Endodermal cell (in vitro differentiated cells): ENCODE measurements at regions not wholly inside any gene's neighbourhood (a gene's known extent, or its start where the extent isn't known, plus 50 kb on each side); places are given as distances from the start of the nearest gene placed in this dataset.

Source experiments
- DNase-seq: peaks from one replicate; pipeline ENCODE4 v3.0.0-alpha.2; 2017
- H3K27ac ChIP-seq: 2 replicates; pipeline ENCODE4 v1.5.1; 2013; ENCODE audit warnings: mild to moderate bottlenecking, low read depth, low read length, moderate library complexity
- H3K27me3 ChIP-seq: 2 replicates; pipeline ENCODE4 v1.6.1; 2013; ENCODE audit warnings: mild to moderate bottlenecking, low read length, moderate library complexity; ENCODE audit not compliant: insufficient read depth, control insufficient read depth, poor library complexity, severe bottlenecking
- H3K36me3 ChIP-seq: 2 replicates; pipeline ENCODE4 v1.7.0; 2013; ENCODE audit warnings: mild to moderate bottlenecking, low read length, moderate library complexity; ENCODE audit not compliant: control insufficient read depth, insufficient read depth
- H3K4me1 ChIP-seq: one replicate; pipeline ENCODE4 v1.7.0; 2013; ENCODE audit warnings: low read length; ENCODE audit not compliant: control insufficient read depth, insufficient read depth
- H3K4me3 ChIP-seq: 2 replicates; pipeline ENCODE4 v1.5.1; 2013; ENCODE audit warnings: mild to moderate bottlenecking, low read length, moderate library complexity
- H3K9ac ChIP-seq: 2 replicates; pipeline ENCODE4 v1.6.1; 2013; ENCODE audit warnings: mild to moderate bottlenecking, low read length, moderate library complexity; ENCODE audit not compliant: poor library complexity, severe bottlenecking; ENCODE audit errors: extremely low read depth
- H3K9me3 ChIP-seq: 2 replicates; pipeline ENCODE4 v1.6.1; 2013; ENCODE audit warnings: mild to moderate bottlenecking, low read length, moderate library complexity; ENCODE audit not compliant: control insufficient read depth
- H3K27ac Mint-ChIP-seq: 2 replicates; pipeline ENCODE4 v1.8.0; 2020; ENCODE audit warnings: mixed read lengths
- H3K27me3 Mint-ChIP-seq: 2 replicates; pipeline ENCODE4 v1.8.0; 2021; ENCODE audit warnings: mild to moderate bottlenecking, mixed read lengths; ENCODE audit not compliant: insufficient read depth
- H3K36me3 Mint-ChIP-seq: 2 replicates; pipeline ENCODE4 v1.8.0; 2020; ENCODE audit warnings: low read depth, mixed read lengths
- H3K4me1 Mint-ChIP-seq: 2 replicates; pipeline ENCODE4 v1.8.0; 2020; ENCODE audit warnings: mixed read lengths
- H3K4me3 Mint-ChIP-seq: 2 replicates; pipeline ENCODE4 v1.8.0; 2020; ENCODE audit warnings: mild to moderate bottlenecking, moderate library complexity, mixed read lengths
- H3K9me3 Mint-ChIP-seq: 2 replicates; pipeline ENCODE4 v1.8.0; 2020; ENCODE audit warnings: mild to moderate bottlenecking, mixed read lengths
- WGBS, 2 experiments: methylation state at CpG; one replicate each; pipeline versions ENCODE4 v1.1.5 to v1.1.7; 2013; ENCODE audit warnings: missing lambda C conversion rate in 2 of 2, mixed read lengths in 1 of 2; ENCODE audit not compliant: insufficient coverage in 1 of 2, insufficient read length in 1 of 2; 5-methylcytosine and 5-hydroxymethylcytosine counted together
- TF ChIP-seq, protein P1 (sequence below): fragments of 200-600 bp; sonication (generic); conservative IDR thresholded peaks from 2 replicates; pipeline ENCODE4 v1.5.0; 2021; ENCODE audit warnings: antibody characterized with exemption, mild to moderate bottlenecking

DNA sequence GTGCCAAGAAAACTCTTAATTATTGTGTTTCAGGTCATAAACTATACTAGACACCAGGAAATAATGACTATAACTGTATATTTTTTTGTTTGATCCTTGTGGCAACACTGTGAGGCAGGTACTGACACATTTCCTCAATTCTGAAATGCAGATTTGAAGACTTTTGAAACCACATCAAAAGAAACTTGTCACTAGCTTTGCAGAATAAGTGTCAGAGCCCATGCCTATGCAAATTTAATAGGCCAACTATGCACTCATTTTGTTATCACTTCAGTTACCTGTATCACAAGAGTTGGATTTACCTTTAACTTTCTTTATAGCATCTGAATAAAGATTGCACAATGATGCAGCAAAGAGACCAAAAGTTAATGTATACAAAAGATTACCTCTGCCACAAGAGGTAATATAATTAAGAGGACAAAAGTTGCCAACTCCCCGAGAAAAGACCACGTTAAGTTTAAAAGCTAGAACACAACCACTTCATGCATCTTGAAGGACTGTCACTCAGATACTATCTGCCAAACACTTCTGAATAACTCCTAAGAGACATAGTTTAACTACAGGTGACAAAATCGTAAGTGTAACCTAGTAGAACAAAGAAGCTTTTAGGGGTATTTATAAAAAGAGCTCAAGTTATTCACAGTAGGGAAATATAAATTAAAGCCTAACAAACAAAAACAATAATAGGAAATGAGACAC is 80.5 kb downstream of the ELAPOR2 start:
- Histone ChIP-seq H3K9ac (no peak overlapping the region), H3K36me3 (peaks cover 13% of the 10 kb centered on the region), H3K4me3 (no peak overlapping the region), H3K4me1 (peaks cover 15% of the 10 kb centered on the region), H3K9me3 (peaks cover 10% of the 10 kb centered on the region), H3K27me3 (no peaks in the 10 kb centered on the region), H3K27ac (no peak overlapping the region)
- TF ChIP-seq, protein P1, sequence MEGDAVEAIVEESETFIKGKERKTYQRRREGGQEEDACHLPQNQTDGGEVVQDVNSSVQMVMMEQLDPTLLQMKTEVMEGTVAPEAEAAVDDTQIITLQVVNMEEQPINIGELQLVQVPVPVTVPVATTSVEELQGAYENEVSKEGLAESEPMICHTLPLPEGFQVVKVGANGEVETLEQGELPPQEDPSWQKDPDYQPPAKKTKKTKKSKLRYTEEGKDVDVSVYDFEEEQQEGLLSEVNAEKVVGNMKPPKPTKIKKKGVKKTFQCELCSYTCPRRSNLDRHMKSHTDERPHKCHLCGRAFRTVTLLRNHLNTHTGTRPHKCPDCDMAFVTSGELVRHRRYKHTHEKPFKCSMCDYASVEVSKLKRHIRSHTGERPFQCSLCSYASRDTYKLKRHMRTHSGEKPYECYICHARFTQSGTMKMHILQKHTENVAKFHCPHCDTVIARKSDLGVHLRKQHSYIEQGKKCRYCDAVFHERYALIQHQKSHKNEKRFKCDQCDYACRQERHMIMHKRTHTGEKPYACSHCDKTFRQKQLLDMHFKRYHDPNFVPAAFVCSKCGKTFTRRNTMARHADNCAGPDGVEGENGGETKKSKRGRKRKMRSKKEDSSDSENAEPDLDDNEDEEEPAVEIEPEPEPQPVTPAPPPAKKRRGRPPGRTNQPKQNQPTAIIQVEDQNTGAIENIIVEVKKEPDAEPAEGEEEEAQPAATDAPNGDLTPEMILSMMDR, result no peak
- Mint-ChIP-seq H3K27me3 (no peaks in the 10 kb centered on the region), H3K4me1 (peaks cover 44% of the 10 kb centered on the region), H3K27ac (no peak overlapping the region), H3K9me3 (peaks cover 15% of the 10 kb centered on the region), H3K4me3 (no peak overlapping the region), H3K36me3 (peaks cover 11% of the 10 kb centered on the region)
- 86% methylated on average over 3 of the region's 3 CpGs; no CpG with 5 or more reads in 1 of the 2 experiments for WGBS, 2 experiments
- DNase-seq, result no peak

DNA sequence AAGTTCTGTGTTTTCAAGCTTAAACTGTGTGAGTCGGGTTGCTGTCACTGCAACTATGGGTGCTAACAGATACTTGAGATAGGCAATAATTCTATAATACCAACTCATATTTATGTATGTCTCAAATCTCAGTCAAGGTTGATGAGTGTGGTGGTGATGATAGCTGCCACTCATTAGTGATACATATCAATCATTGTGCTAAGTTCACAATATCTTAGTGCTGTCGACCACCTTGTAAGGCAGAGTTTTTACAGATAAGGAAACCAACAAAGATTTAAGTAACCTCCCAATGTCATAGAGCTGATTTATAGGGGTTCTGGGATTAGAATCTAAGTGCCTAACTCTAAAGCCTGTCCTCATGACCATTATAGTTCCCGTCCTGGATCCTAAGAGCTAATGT is 82.5 kb downstream of the ELAPOR2 start:
- Histone ChIP-seq H3K9me3 (peaks cover 6% of the 10 kb centered on the region), H3K27ac (no peak overlapping the region), H3K9ac (no peak overlapping the region), H3K27me3 (no peaks in the 10 kb centered on the region), H3K4me3 (no peak overlapping the region), H3K36me3 (peaks cover 10% of the 10 kb centered on the region), H3K4me1 (peaks cover 19% of the 10 kb centered on the region)
- Mint-ChIP-seq H3K9me3 (peaks cover 2% of the 10 kb centered on the region), H3K4me3 (no peak overlapping the region), H3K27ac (no peak overlapping the region), H3K27me3 (no peaks in the 10 kb centered on the region), H3K36me3 (peaks cover 13% of the 10 kb centered on the region), H3K4me1 (peaks cover 48% of the 10 kb centered on the region)
- 92 to 94% methylated on average over 2 to 3 of the region's 3 CpGs for WGBS, 2 experiments
- DNase-seq, result no peak
- TF ChIP-seq, protein P1, result no peak

DNA sequence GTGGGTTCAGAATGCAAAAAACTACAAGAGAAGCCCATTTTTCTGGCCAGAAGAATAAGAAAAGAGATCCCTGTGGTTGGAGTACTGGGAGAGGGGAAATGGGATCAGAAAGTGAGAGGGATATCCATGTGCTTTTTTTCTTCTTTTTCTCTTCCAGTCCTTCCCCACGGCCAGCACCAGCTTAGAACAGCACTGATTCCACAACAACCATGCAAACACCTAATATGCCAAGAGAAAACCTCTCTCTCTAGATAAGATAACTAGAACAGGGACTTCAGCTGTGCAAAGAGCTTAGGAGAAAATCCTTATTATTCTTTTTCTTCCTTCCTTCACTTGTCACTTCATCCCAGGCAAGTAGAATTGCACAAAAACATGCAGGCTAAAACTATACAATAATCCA is 83.5 kb downstream of the ELAPOR2 start:
- peaks cover 6% of the 10 kb centered on the region for H3K36me3 Mint-ChIP-seq
- H3K4me3 Mint-ChIP-seq, result no peak overlapping the region
- TF ChIP-seq, protein P1, result no peak
- no peaks in the 10 kb centered on the region for H3K27me3 Mint-ChIP-seq
- Histone ChIP-seq H3K9ac (no peak overlapping the region), H3K9me3 (no peaks in the 10 kb centered on the region), H3K36me3 (peaks cover under 1% of the 10 kb centered on the region), H3K27me3 (no peaks in the 10 kb centered on the region), H3K27ac (no peak overlapping the region), H3K4me1 (peaks cover 21% of the 10 kb centered on the region), H3K4me3 (peak overlapping the region; percentile 24)
- H3K27ac Mint-ChIP-seq, result no peak overlapping the region
- no peaks in the 10 kb centered on the region for H3K9me3 Mint-ChIP-seq
- no peak for DNase-seq
- WGBS, 2 experiments, result 58% methylated on average over 1 of the region's 1 CpG; no CpG with 5 or more reads in 1 of the 2 experiments
- H3K4me1 Mint-ChIP-seq, result peaks cover 48% of the 10 kb centered on the region
